T-helper 2 cell treated with Interferon-gamma antibody and Interleukin-4, amounts not matched to agents 5 μg/mL and 100 μg/mL, for 36 hours (primary cell): ENCODE measurements at regions not wholly inside any gene's neighbourhood (a gene's known extent, or its start where the extent isn't known, plus 50 kb on each side); places are given as distances from the start of the nearest gene placed in this dataset.

Experiments
- DNase-seq: peaks from one replicate; pipeline ENCODE4 v3.0.0; 2021; ENCODE audit warnings: low spot score
- H3K27ac Mint-ChIP-seq: one replicate; pipeline ENCODE4 v1.8.0; 2021; ENCODE audit warnings: mild to moderate bottlenecking, mixed read lengths
- H3K27me3 Mint-ChIP-seq: one replicate; pipeline ENCODE4 v1.8.0; 2021; ENCODE audit warnings: low read depth, mixed read lengths
- H3K36me3 Mint-ChIP-seq: one replicate; pipeline ENCODE4 v1.8.0; 2021; ENCODE audit warnings: low read depth, mixed read lengths
- H3K4me1 Mint-ChIP-seq: one replicate; pipeline ENCODE4 v1.8.0; 2021; ENCODE audit warnings: low read depth, mixed read lengths
- H3K4me3 Mint-ChIP-seq: one replicate; pipeline ENCODE4 v1.8.0; 2022; ENCODE audit warnings: mild to moderate bottlenecking, moderate library complexity, mixed read lengths
- H3K9me3 Mint-ChIP-seq: one replicate; pipeline ENCODE4 v1.8.0; 2021; ENCODE audit warnings: mixed read lengths

- Mint-ChIP-seq H3K4me3 (no peak overlapping the region), H3K36me3 (no peaks in the 10 kb centered on the region), H3K27ac (no peak overlapping the region), H3K4me1 (no peaks in the 10 kb centered on the region), H3K27me3 (no peaks in the 10 kb centered on the region), H3K9me3 (no peaks in the 10 kb centered on the region)
- no peak for DNase-seq
These were observed 470.8 kb downstream of the ZEB2 start for GRCh38 chr2:144049137-144049536.

- Mint-ChIP-seq H3K27me3 (no peaks in the 10 kb centered on the region), H3K4me1 (no peaks in the 10 kb centered on the region), H3K4me3 (no peak overlapping the region), H3K27ac (no peak overlapping the region), H3K36me3 (no peaks in the 10 kb centered on the region), H3K9me3 (no peaks in the 10 kb centered on the region)
- no peak for DNase-seq
These were observed 471.3 kb downstream of the ZEB2 start for GRCh38 chr2:144048631-144049060.

- Mint-ChIP-seq H3K36me3 (no peaks in the 10 kb centered on the region), H3K27me3 (no peaks in the 10 kb centered on the region), H3K4me1 (peaks cover 2% of the 10 kb centered on the region), H3K4me3 (no peak overlapping the region), H3K9me3 (no peaks in the 10 kb centered on the region), H3K27ac (no peak overlapping the region)
- DNase-seq, result no peak
These were observed 477.2 kb downstream of the ZEB2 start for GRCh38 chr2:144042751-144043150.

GRCh38 chr2:144041612-144042011 is 478.3 kb downstream of the ZEB2 start:
- Mint-ChIP-seq H3K9me3 (no peaks in the 10 kb centered on the region), H3K27ac (no peak overlapping the region), H3K27me3 (no peaks in the 10 kb centered on the region), H3K4me1 (peaks cover 2% of the 10 kb centered on the region), H3K36me3 (no peaks in the 10 kb centered on the region), H3K4me3 (no peak overlapping the region)
- DNase-seq, result no peak

GRCh38 chr2:144040834-144041233 is 479.1 kb downstream of the ZEB2 start:
- no peaks in the 10 kb centered on the region for H3K36me3 Mint-ChIP-seq
- H3K4me1 Mint-ChIP-seq, result peaks cover 2% of the 10 kb centered on the region
- H3K4me3 Mint-ChIP-seq, result no peak overlapping the region
- no peaks in the 10 kb centered on the region for H3K27me3 Mint-ChIP-seq
- no peak overlapping the region for H3K27ac Mint-ChIP-seq
- no peaks in the 10 kb centered on the region for H3K9me3 Mint-ChIP-seq
- DNase-seq, result no peak

GRCh38 chr2:144032566-144032965 is 487.4 kb downstream of the ZEB2 start:
- Mint-ChIP-seq H3K27ac (no peak overlapping the region), H3K4me3 (no peak overlapping the region), H3K36me3 (peaks cover 2% of the 10 kb centered on the region), H3K9me3 (no peaks in the 10 kb centered on the region), H3K27me3 (no peaks in the 10 kb centered on the region), H3K4me1 (peaks cover 2% of the 10 kb centered on the region)
- no peak for DNase-seq

- Mint-ChIP-seq H3K4me3 (no peak overlapping the region), H3K36me3 (peaks cover 2% of the 10 kb centered on the region), H3K27ac (no peak overlapping the region), H3K9me3 (no peaks in the 10 kb centered on the region), H3K27me3 (no peaks in the 10 kb centered on the region), H3K4me1 (peaks cover 2% of the 10 kb centered on the region)
- DNase-seq, result no peak
These were observed 489.1 kb downstream of the ZEB2 start for GRCh38 chr2:144030791-144031190.

- Mint-ChIP-seq H3K36me3 (no peaks in the 10 kb centered on the region), H3K27ac (no peak overlapping the region), H3K27me3 (no peaks in the 10 kb centered on the region), H3K4me1 (peaks cover under 1% of the 10 kb centered on the region), H3K9me3 (no peaks in the 10 kb centered on the region), H3K4me3 (no peak overlapping the region)
- no peak for DNase-seq
These were observed 492.3 kb downstream of the ZEB2 start for GRCh38 chr2:144027593-144027992.

GRCh38 chr2:144026753-144027152 is 493.2 kb downstream of the ZEB2 start:
- no peak for DNase-seq
- Mint-ChIP-seq H3K9me3 (no peaks in the 10 kb centered on the region), H3K36me3 (no peaks in the 10 kb centered on the region), H3K4me1 (no peaks in the 10 kb centered on the region), H3K27me3 (no peaks in the 10 kb centered on the region), H3K27ac (no peak overlapping the region), H3K4me3 (no peak overlapping the region)

- Mint-ChIP-seq H3K27me3 (no peaks in the 10 kb centered on the region), H3K36me3 (no peaks in the 10 kb centered on the region), H3K27ac (no peak overlapping the region), H3K4me3 (no peak overlapping the region), H3K9me3 (no peaks in the 10 kb centered on the region), H3K4me1 (no peaks in the 10 kb centered on the region)
- no peak for DNase-seq
These were observed 499.9 kb downstream of the ZEB2 start for GRCh38 chr2:144020047-144020446.

- Mint-ChIP-seq H3K27me3 (no peaks in the 10 kb centered on the region), H3K27ac (no peak overlapping the region), H3K4me1 (no peaks in the 10 kb centered on the region), H3K4me3 (no peak overlapping the region), H3K9me3 (no peaks in the 10 kb centered on the region), H3K36me3 (no peaks in the 10 kb centered on the region)
- DNase-seq, result no peak
These were observed 504.2 kb downstream of the ZEB2 start for GRCh38 chr2:144015655-144016245.

- H3K9me3 Mint-ChIP-seq, result no peaks in the 10 kb centered on the region
- H3K4me3 Mint-ChIP-seq, result no peak overlapping the region
- H3K27ac Mint-ChIP-seq, result no peak overlapping the region
These were observed 504.9 kb downstream of the ZEB2 start for GRCh38 chr2:144015036-144015435.

GRCh38 chr2:144014103-144014502 is 505.8 kb downstream of the ZEB2 start:
- Mint-ChIP-seq H3K4me1 (no peaks in the 10 kb centered on the region), H3K4me3 (no peak overlapping the region), H3K36me3 (no peaks in the 10 kb centered on the region), H3K27ac (no peak overlapping the region), H3K9me3 (no peaks in the 10 kb centered on the region), H3K27me3 (no peaks in the 10 kb centered on the region)
- no peak for DNase-seq

More at GRCh38 chr2:144015036-144015435, 504.9 kb downstream of the ZEB2 start:
- Mint-ChIP-seq H3K36me3 (no peaks in the 10 kb centered on the region), H3K4me1 (no peaks in the 10 kb centered on the region), H3K27me3 (no peaks in the 10 kb centered on the region)
- DNase-seq, result no peak

GRCh38 chr2:144012304-144012703 is 507.6 kb downstream of the ZEB2 start:
- no peaks in the 10 kb centered on the region for H3K36me3 Mint-ChIP-seq
- no peaks in the 10 kb centered on the region for H3K27me3 Mint-ChIP-seq
- no peak overlapping the region for H3K4me3 Mint-ChIP-seq
- no peaks in the 10 kb centered on the region for H3K4me1 Mint-ChIP-seq
- no peaks in the 10 kb centered on the region for H3K9me3 Mint-ChIP-seq
- no peak for DNase-seq
- no peak overlapping the region for H3K27ac Mint-ChIP-seq

- no peak overlapping the region for H3K27ac Mint-ChIP-seq
- no peaks in the 10 kb centered on the region for H3K27me3 Mint-ChIP-seq
- no peaks in the 10 kb centered on the region for H3K4me1 Mint-ChIP-seq
- DNase-seq, result no peak
- H3K36me3 Mint-ChIP-seq, result no peaks in the 10 kb centered on the region
- no peak overlapping the region for H3K4me3 Mint-ChIP-seq
- no peaks in the 10 kb centered on the region for H3K9me3 Mint-ChIP-seq
These were observed 508.4 kb downstream of the ZEB2 start for GRCh38 chr2:144011553-144011952.
